ENCODE measurements at regions not wholly inside any gene's neighbourhood (a gene's known extent, or its start where the extent isn't known, plus 50 kb on each side); places are given as distances from the start of the nearest gene placed in this dataset.

DNA sequence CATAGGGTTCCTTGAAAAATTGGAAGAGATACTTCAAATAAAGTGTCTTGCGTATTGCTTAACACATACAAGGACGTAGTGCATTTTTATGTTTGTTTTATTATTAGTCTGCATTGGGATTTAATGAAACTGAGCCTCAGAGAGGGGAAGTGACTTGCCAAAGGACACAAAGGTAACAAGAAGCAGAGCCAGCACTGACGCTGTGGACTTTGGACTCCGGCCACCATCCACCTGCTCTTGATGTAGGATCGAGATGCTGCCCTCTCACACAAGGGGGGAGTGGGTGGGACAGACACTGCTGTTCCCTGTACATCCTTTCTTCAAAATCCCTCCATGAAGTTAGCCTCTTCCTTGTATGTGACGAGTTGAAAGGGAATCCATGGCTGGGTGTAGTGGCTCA is 435.4 kb upstream of the RGMA start:
- no peak for TF ChIP-seq CTCF (IDR thresholded peaks at IDR 0.05)
- TF ChIP-seq EP300 (IDR thresholded peaks at IDR 0.05; ENCODE audit: low read depth), result no peak
